ENCODE measurements at regions not wholly inside any gene's neighbourhood (a gene's known extent, or its start where the extent isn't known, plus 50 kb on each side); places are given as distances from the start of the nearest gene placed in this dataset.

DNA sequence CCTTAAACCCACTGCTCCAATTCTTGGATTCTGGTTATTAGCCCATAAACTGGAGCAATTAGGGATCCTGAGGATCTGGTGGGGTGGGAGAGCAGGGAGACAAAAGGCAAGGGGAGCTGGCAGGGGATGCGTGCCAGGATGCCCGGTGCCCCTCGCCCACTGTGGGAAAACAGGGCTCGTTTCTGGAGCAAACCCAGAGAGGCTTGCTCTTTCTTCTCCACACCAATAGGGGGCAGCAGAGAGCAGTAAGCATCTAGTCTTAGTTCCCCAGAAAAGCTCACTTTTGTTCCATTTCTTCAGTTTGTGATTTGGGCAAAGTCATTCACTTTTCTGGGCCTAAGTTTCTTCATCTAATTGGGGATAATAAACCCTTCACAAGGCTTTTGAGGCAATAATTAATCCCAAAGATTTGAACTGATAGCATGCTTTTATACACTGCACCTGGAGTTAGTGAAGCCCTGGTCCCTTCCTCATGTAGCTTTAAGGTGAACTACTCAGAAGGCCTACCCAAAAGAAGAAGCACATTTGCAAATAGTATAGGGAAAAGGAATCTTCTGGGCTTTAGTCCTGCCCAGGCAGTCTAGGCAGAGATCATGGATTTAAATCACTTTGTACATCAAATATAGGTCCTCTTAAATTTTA lies 160.6 kb upstream of the USP24 start:
- TF ChIP-seq CTCF (IDR thresholded peaks at IDR 0.05) (peak; percentile 85 to 96 (median 94)), POLR2A (IDR thresholded peaks at IDR 0.05) (no peak)
